GM12892 (cell line): ENCODE measurements at regions not wholly inside any gene's neighbourhood (a gene's known extent, or its start where the extent isn't known, plus 50 kb on each side); places are given as distances from the start of the nearest gene placed in this dataset.

Experiments used
- POLR2A ChIP-seq: IDR thresholded peaks from 2 replicates; pipeline ENCODE4 v1.6.1; 2011; ENCODE audit warnings: low read depth, low read length, control low read depth
- POLR2AphosphoS5 ChIP-seq: IDR thresholded peaks from 2 replicates; pipeline ENCODE4 v1.6.1; 2011; ENCODE audit warnings: low read depth, low read length, control low read depth
- TAF1 ChIP-seq: IDR thresholded peaks from 2 replicates; pipeline ENCODE4 v1.6.1; 2011; ENCODE audit warnings: low read depth, mild to moderate bottlenecking, control low read depth, low read length, borderline replicate concordance

DNA sequence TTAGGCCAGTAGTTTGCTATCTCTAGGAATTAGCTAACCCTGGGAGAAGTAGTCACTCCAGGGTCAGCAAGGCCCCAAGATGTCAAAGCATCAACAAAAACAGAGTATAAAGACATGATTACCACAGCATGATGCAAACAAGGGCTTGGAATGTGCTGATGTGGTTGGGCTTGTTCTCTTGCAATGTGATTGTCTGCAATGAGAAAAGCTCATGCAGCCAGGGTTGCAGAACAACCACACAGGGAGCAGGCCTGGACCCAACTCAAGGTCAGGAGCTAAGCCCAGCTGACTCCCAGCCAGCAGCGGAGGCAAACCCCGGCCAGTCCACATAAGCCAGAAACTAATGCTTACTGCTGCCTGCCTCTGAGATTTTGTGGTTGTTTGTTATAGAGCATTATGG lies 132.4 kb upstream of the ZC3H12C start:
- TF ChIP-seq POLR2A (no peak), TAF1 (no peak), POLR2AphosphoS5 (no peak)
